C4-2B (cell line): ENCODE measurements at regions not wholly inside any gene's neighbourhood (a gene's known extent, or its start where the extent isn't known, plus 50 kb on each side); places are given as distances from the start of the nearest gene placed in this dataset.

Experiments
- ZFX ChIP-seq: fragments of 450-650 bp; IDR thresholded peaks from 2 replicates; pipeline ENCODE4 v1.6.1; 2017
- TF ChIP-seq, protein P1 (sequence below): fragments of 450-650 bp; conservative IDR thresholded peaks from 2 replicates; pipeline ENCODE4 v1.5.1; 2017; ENCODE audit warnings: mild to moderate bottlenecking

DNA sequence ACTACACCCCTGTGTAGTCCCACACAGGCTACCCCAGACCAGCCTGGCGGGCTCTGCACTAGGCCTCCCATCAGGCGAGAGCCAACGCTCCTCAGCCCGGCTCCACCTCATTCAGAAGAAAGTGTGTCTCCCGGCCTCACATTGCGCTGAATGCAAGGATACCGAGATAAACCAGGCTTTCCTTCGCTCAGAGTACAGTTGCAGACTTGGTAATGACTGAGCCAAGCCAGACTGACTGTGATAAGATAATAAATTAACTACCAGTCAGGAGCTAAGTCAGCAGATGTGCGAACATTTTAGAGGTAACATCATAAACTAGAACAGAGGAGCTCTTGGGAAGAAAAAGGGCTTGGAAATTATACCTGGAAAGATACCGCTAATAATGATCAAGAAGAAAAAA, 397.6 kb downstream of the TRIML1 start:
- TF ChIP-seq, protein P1, sequence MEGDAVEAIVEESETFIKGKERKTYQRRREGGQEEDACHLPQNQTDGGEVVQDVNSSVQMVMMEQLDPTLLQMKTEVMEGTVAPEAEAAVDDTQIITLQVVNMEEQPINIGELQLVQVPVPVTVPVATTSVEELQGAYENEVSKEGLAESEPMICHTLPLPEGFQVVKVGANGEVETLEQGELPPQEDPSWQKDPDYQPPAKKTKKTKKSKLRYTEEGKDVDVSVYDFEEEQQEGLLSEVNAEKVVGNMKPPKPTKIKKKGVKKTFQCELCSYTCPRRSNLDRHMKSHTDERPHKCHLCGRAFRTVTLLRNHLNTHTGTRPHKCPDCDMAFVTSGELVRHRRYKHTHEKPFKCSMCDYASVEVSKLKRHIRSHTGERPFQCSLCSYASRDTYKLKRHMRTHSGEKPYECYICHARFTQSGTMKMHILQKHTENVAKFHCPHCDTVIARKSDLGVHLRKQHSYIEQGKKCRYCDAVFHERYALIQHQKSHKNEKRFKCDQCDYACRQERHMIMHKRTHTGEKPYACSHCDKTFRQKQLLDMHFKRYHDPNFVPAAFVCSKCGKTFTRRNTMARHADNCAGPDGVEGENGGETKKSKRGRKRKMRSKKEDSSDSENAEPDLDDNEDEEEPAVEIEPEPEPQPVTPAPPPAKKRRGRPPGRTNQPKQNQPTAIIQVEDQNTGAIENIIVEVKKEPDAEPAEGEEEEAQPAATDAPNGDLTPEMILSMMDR, result no peak
- no peak for TF ChIP-seq ZFX
